GM23338 (cell line): ENCODE measurements at regions not wholly inside any gene's neighbourhood (a gene's known extent, or its start where the extent isn't known, plus 50 kb on each side); places are given as distances from the start of the nearest gene placed in this dataset.

Source experiments
- ATAC-seq: fragments of 200-7000 bp; cut with Tn5 transposase; 3 replicates; pipeline ENCODE4 v1.9.1; 2020
- DNase-seq: peaks from one replicate; pipeline ENCODE4 v3.0.0-alpha.2; 2015; ENCODE audit warnings: low spot score
- H2AFZ ChIP-seq: fragments of 200-600 bp; sonication (generic); 2 replicates; pipeline ENCODE4 v1.8.0; 2016; ENCODE audit warnings: antibody characterized with exemption, mild to moderate bottlenecking, moderate library complexity
- H3F3A ChIP-seq: fragments of 200-600 bp; sonication (generic); replicated peaks from 2 replicates; pipeline ENCODE4 v1.8.0; 2017; ENCODE audit warnings: antibody characterized with exemption, mixed run types, low read depth
- H3K27ac ChIP-seq: fragments of 200-600 bp; sonication (generic); 2 replicates; pipeline ENCODE4 v1.6.1; 2016; ENCODE audit warnings: low read depth
- H3K27me3 ChIP-seq: fragments of 200-600 bp; sonication (generic); 2 replicates; pipeline ENCODE4 v1.8.0; 2016; ENCODE audit warnings: mild to moderate bottlenecking, mixed run types, moderate library complexity; ENCODE audit not compliant: insufficient read depth
- H3K36me3 ChIP-seq: fragments of 200-600 bp; sonication (generic); 2 replicates; pipeline ENCODE4 v1.8.0; 2016; ENCODE audit warnings: mild to moderate bottlenecking; ENCODE audit not compliant: insufficient read depth
- H3K4me1 ChIP-seq: fragments of 200-600 bp; sonication (generic); 2 replicates; pipeline ENCODE4 v1.8.0; 2016; ENCODE audit warnings: mild to moderate bottlenecking, moderate library complexity; ENCODE audit not compliant: insufficient read depth
- H3K4me2 ChIP-seq: fragments of 200-600 bp; sonication (generic); 2 replicates; pipeline ENCODE4 v1.7.1; 2017; ENCODE audit warnings: mixed run types
- H3K4me3 ChIP-seq: fragments of 200-600 bp; sonication (generic); 2 replicates; pipeline ENCODE4 v1.6.1; 2016; ENCODE audit warnings: mixed run types
- H3K79me2 ChIP-seq: fragments of 200-600 bp; sonication (generic); replicated peaks from 2 replicates; pipeline ENCODE4 v1.8.0; 2017; ENCODE audit warnings: mild to moderate bottlenecking; ENCODE audit not compliant: insufficient read depth
- H3K9me2 ChIP-seq: fragments of 200-600 bp; sonication (generic); 2 replicates; pipeline ENCODE4 v1.8.0; 2017; ENCODE audit not compliant: insufficient read depth
- H4K20me1 ChIP-seq: fragments of 200-600 bp; sonication (generic); replicated peaks from 2 replicates; pipeline ENCODE4 v1.8.0; 2017; ENCODE audit warnings: mild to moderate bottlenecking; ENCODE audit not compliant: insufficient read depth
- H3K27ac Mint-ChIP-seq: 2 replicates; pipeline ENCODE4 v1.8.0; 2020; ENCODE audit warnings: inconsistent platforms, mild to moderate bottlenecking, moderate library complexity, mixed read lengths
- H3K27me3 Mint-ChIP-seq: 3 replicates; pipeline ENCODE4 v1.8.0; 2022; ENCODE audit warnings: low read depth, mild to moderate bottlenecking, moderate library complexity, mixed read lengths, inconsistent platforms; ENCODE audit not compliant: insufficient read depth, poor library complexity
- H3K36me3 Mint-ChIP-seq: 3 replicates; pipeline ENCODE4 v1.8.0; 2021; ENCODE audit warnings: low read depth, mild to moderate bottlenecking, inconsistent platforms, moderate library complexity, mixed read lengths
- H3K4me1 Mint-ChIP-seq: 3 replicates; pipeline ENCODE4 v1.8.0; 2020; ENCODE audit warnings: mild to moderate bottlenecking, inconsistent platforms, mixed read lengths
- H3K4me3 Mint-ChIP-seq: 3 replicates; pipeline ENCODE4 v1.8.0; 2021; ENCODE audit warnings: moderate library complexity, mild to moderate bottlenecking, inconsistent platforms, mixed read lengths
- H3K9me3 Mint-ChIP-seq: 3 replicates; pipeline ENCODE4 v1.8.0; 2020; ENCODE audit warnings: moderate library complexity, mild to moderate bottlenecking, inconsistent platforms, mixed read lengths
- CREB1 ChIP-seq: fragments of 250-450 bp; sonication (Bioruptor Pico); IDR thresholded peaks from 2 replicates; pipeline ENCODE4 v1.5.0; 2020; ENCODE audit warnings: low read depth, mild to moderate bottlenecking, moderate library complexity
- CTCF ChIP-seq, 2 experiments: fragments of 200-600 bp in 1 of 2; sonication (generic) in 1 of 2; conservative IDR thresholded peaks; 2 replicates each; pipeline versions ENCODE4 v1.5.1 to v1.6.1; 2016 to 2017; ENCODE audit warnings: antibody characterized with exemption in 2 of 2, low read depth in 2 of 2, mild to moderate bottlenecking in 2 of 2, moderate library complexity in 1 of 2
- EZH2 ChIP-seq: fragments of 200-600 bp; sonication (generic); IDR thresholded peaks from one replicate; pipeline ENCODE4 v1.8.0; 2017; ENCODE audit warnings: antibody characterized with exemption, mild to moderate bottlenecking, low read depth; ENCODE audit not compliant: unreplicated experiment
- EZH2phosphoT487 ChIP-seq: fragments of 200-600 bp; sonication (generic); IDR thresholded peaks from one replicate; pipeline ENCODE4 v1.8.1; 2018; ENCODE audit warnings: antibody characterized with exemption; ENCODE audit not compliant: unreplicated experiment
- NANOG ChIP-seq: IDR thresholded peaks from 2 replicates; pipeline ENCODE4 v1.6.1; 2016; ENCODE audit warnings: antibody characterized with exemption, borderline replicate concordance
- POLR2AphosphoS5 ChIP-seq: IDR thresholded peaks from 2 replicates; pipeline ENCODE4 v1.6.1; 2016; ENCODE audit warnings: antibody characterized with exemption, low read depth
- REST ChIP-seq: IDR thresholded peaks from one replicate; pipeline ENCODE4 v1.6.1; 2018; ENCODE audit warnings: antibody characterized with exemption; ENCODE audit not compliant: unreplicated experiment
- ZNF331 ChIP-seq: fragments of 250-450 bp; sonication (Bioruptor Pico); IDR thresholded peaks from 2 replicates; pipeline ENCODE4 v1.5.0; 2020; ENCODE audit warnings: low read depth, mild to moderate bottlenecking, moderate library complexity
- TF ChIP-seq, protein P1 (sequence below): IDR thresholded peaks from 2 replicates; pipeline ENCODE4 v1.6.1; 2016; ENCODE audit warnings: antibody characterized with exemption

DNA sequence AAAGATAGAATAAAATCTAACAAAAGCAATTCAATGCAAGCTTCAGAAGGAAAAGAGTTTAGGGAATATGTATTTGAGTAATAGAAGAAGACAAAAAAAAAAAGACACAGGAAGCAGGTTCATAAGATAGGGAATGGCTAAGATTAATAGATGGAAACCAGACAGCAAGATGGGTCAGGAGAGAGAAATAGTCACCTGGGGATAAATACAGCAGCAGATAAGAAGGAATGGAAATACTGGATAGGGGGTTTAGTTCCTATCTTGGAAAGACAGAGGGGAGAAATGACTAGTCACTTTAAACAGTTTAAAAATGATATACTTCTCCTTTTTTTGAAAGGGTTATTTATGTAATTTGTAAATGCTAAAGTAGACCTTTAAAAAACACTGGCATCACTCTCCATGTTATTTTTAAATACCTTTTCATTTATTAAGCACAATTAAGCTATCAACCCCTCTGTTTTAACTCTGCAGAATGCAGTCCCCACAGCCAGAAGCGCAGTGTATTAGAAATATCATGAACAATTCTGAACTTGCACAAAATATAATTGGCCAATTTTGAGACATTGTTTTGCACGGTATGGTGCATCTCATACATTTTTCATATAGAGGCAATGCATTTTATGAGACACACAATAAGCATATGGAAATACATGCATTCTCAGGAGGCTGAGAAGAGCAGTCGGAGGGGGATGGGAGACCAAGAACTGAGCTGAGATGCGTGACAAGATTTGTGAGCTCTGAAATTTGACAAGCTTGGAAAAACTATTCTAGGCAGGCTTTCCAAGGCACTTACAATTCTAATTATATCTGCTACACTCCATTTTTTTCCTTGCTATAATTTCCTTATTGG lies 303.4 kb upstream of the PRICKLE1 start:
- no peaks in the 10 kb centered on the region for H3K79me2 ChIP-seq
- Mint-ChIP-seq H3K27me3 (no peaks in the 10 kb centered on the region), H3K36me3 (no peaks in the 10 kb centered on the region), H3K27ac (no peak overlapping the region), H3K4me1 (peaks cover 7% of the 10 kb centered on the region), H3K9me3 (no peaks in the 10 kb centered on the region; the same call in 2 of the 3 replicates), H3K4me3 (no peak overlapping the region)
- no peak overlapping the region for H3K4me2 ChIP-seq
- no peaks in the 10 kb centered on the region for H3K36me3 ChIP-seq
- no peak for TF ChIP-seq CTCF (conservative IDR thresholded peaks at IDR 0.05; ENCODE audit: low read depth in 2 of 2)
- TF ChIP-seq, protein P1, sequence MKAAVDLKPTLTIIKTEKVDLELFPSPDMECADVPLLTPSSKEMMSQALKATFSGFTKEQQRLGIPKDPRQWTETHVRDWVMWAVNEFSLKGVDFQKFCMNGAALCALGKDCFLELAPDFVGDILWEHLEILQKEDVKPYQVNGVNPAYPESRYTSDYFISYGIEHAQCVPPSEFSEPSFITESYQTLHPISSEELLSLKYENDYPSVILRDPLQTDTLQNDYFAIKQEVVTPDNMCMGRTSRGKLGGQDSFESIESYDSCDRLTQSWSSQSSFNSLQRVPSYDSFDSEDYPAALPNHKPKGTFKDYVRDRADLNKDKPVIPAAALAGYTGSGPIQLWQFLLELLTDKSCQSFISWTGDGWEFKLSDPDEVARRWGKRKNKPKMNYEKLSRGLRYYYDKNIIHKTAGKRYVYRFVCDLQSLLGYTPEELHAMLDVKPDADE: no peak
- no peak for TF ChIP-seq POLR2AphosphoS5
- no peak for TF ChIP-seq CREB1 (CRISPR knock-in tag)
- no peak for TF ChIP-seq ZNF331 (CRISPR knock-in tag)
- TF ChIP-seq NANOG: no peak
- no peak for TF ChIP-seq EZH2phosphoT487
- TF ChIP-seq EZH2: no peak
- TF ChIP-seq REST: no peak
- no peaks in the 10 kb centered on the region for H3K4me1 ChIP-seq
- DNase-seq (no peak), ATAC-seq (no peak)
- H2AFZ ChIP-seq: no peak overlapping the region
- H3K27me3 ChIP-seq: no peaks in the 10 kb centered on the region
- no peaks in the 10 kb centered on the region for H4K20me1 ChIP-seq
- H3K9me2 ChIP-seq: peaks cover 8% of the 10 kb centered on the region; the same call in 1 of the 2 replicates
- H3K27ac ChIP-seq: no peak overlapping the region
- no peaks in the 10 kb centered on the region for H3F3A ChIP-seq
- H3K4me3 ChIP-seq: no peak overlapping the region
